ENCODE measurements at regions not wholly inside any gene's neighbourhood (a gene's known extent, or its start where the extent isn't known, plus 50 kb on each side); places are given as distances from the start of the nearest gene placed in this dataset.
"Not testable (repeated sequence)": the region's sequence is repeated elsewhere in the genome, so short reads cannot be mapped to it uniquely, and the experiment has no call there.

- no peak for DNase-seq
Observed at GRCh38 chr1:82386365-82387011, 585.8 kb downstream of the ADGRL2 start.

- DNase-seq, result no peak
Observed at GRCh38 chr1:82384776-82385175, 584.0 kb downstream of the ADGRL2 start.

- DNase-seq, result no peak
Observed at GRCh38 chr1:82377201-82377884, 576.6 kb downstream of the ADGRL2 start.

- DNase-seq, result no peak
Observed at GRCh38 chr1:82373710-82374109, 573.0 kb downstream of the ADGRL2 start.

GRCh38 chr1:82371844-82372498 is 571.2 kb downstream of the ADGRL2 start:
- no peak for DNase-seq

GRCh38 chr1:82367456-82367855 is 566.7 kb downstream of the ADGRL2 start:
- no peak for DNase-seq

- DNase-seq, result no peak
Observed at GRCh38 chr1:82366689-82367088, 566.0 kb downstream of the ADGRL2 start.

- not testable (repeated sequence) for DNase-seq
Observed at GRCh38 chr1:82359541-82359940, 558.8 kb downstream of the ADGRL2 start.

GRCh38 chr1:82358706-82359105 is 558.0 kb downstream of the ADGRL2 start:
- not testable (repeated sequence) for DNase-seq

- not testable (repeated sequence) for DNase-seq
Observed at GRCh38 chr1:82354546-82354945, 553.8 kb downstream of the ADGRL2 start.

GRCh38 chr1:82348487-82348886 is 547.8 kb downstream of the ADGRL2 start:
- no peak for DNase-seq

GRCh38 chr1:82346141-82346540 is 545.4 kb downstream of the ADGRL2 start:
- DNase-seq, result no peak

- DNase-seq, result no peak
Observed at GRCh38 chr1:82343381-82343780, 542.6 kb downstream of the ADGRL2 start.

- no peak for DNase-seq
Observed at GRCh38 chr1:82337635-82338034, 536.9 kb downstream of the ADGRL2 start.

GRCh38 chr1:82330330-82330729 is 529.6 kb downstream of the ADGRL2 start:
- no peak for DNase-seq

- no peak for DNase-seq
Observed at GRCh38 chr1:82329226-82329625, 528.5 kb downstream of the ADGRL2 start.

- DNase-seq, result no peak
Observed at GRCh38 chr1:82323144-82323841, 522.6 kb downstream of the ADGRL2 start.

GRCh38 chr1:82321794-82322193 is 521.1 kb downstream of the ADGRL2 start:
- DNase-seq, result no peak

- no peak for DNase-seq
Observed at GRCh38 chr1:82319546-82319945, 518.8 kb downstream of the ADGRL2 start.

- DNase-seq, result no peak
Observed at GRCh38 chr1:82318921-82319320, 518.2 kb downstream of the ADGRL2 start.

GRCh38 chr1:82318265-82318664 is 517.5 kb downstream of the ADGRL2 start:
- no peak for DNase-seq

GRCh38 chr1:82317671-82318070 is 516.9 kb downstream of the ADGRL2 start:
- no peak for DNase-seq

GRCh38 chr1:82299656-82300055 is 498.9 kb downstream of the ADGRL2 start:
- DNase-seq, result no peak

- no peak for DNase-seq
Observed at GRCh38 chr1:82299056-82299455, 498.3 kb downstream of the ADGRL2 start.
